GM19395 (cell line): ENCODE measurements at regions not wholly inside any gene's neighbourhood (a gene's known extent, or its start where the extent isn't known, plus 50 kb on each side); places are given as distances from the start of the nearest gene placed in this dataset.

ENCODE experiments used
- ATAC-seq: cut with Tn5 transposase; IDR thresholded peaks from one replicate; pipeline ENCODE4 v1.9.1; 2021; ENCODE audit warnings: mild to moderate bottlenecking, moderate library complexity; ENCODE audit not compliant: unreplicated experiment

GRCh38 chr15:95918525-95918924 lies 412.0 kb upstream of the NR2F2 start:
- no peak for ATAC-seq

GRCh38 chr15:95919460-95919859 lies 411.0 kb upstream of the NR2F2 start:
- no peak for ATAC-seq

- ATAC-seq: no peak
These were observed 409.1 kb upstream of the NR2F2 start for GRCh38 chr15:95921404-95921803.

GRCh38 chr15:95922431-95922830 lies 408.1 kb upstream of the NR2F2 start:
- no peak for ATAC-seq

GRCh38 chr15:95923792-95924191 lies 406.7 kb upstream of the NR2F2 start:
- no peak for ATAC-seq

GRCh38 chr15:95928822-95929221 lies 401.7 kb upstream of the NR2F2 start:
- no peak for ATAC-seq

GRCh38 chr15:95929232-95929846 lies 401.2 kb upstream of the NR2F2 start:
- ATAC-seq: peak; percentile 98

GRCh38 chr15:95930659-95931375 lies 399.7 kb upstream of the NR2F2 start:
- ATAC-seq: no peak

- no peak for ATAC-seq
These were observed 398.9 kb upstream of the NR2F2 start for GRCh38 chr15:95931619-95932018.

GRCh38 chr15:95932141-95932540 lies 398.4 kb upstream of the NR2F2 start:
- ATAC-seq: no peak

- no peak for ATAC-seq
These were observed 397.8 kb upstream of the NR2F2 start for GRCh38 chr15:95932676-95933075.

GRCh38 chr15:95935852-95936251 lies 394.6 kb upstream of the NR2F2 start:
- no peak for ATAC-seq

- no peak for ATAC-seq
These were observed 393.4 kb upstream of the NR2F2 start for GRCh38 chr15:95937128-95937528.

GRCh38 chr15:95940431-95940985 lies 390.0 kb upstream of the NR2F2 start:
- ATAC-seq: no peak

GRCh38 chr15:95944193-95944592 lies 386.3 kb upstream of the NR2F2 start:
- no peak for ATAC-seq

- ATAC-seq: no peak
These were observed 385.7 kb upstream of the NR2F2 start for GRCh38 chr15:95944661-95945255.

GRCh38 chr15:95946241-95946640 lies 384.3 kb upstream of the NR2F2 start:
- ATAC-seq: no peak

- no peak for ATAC-seq
These were observed 383.6 kb upstream of the NR2F2 start for GRCh38 chr15:95946926-95947325.

GRCh38 chr15:95948411-95948810 lies 382.1 kb upstream of the NR2F2 start:
- ATAC-seq: no peak

GRCh38 chr15:95953032-95953431 lies 377.5 kb upstream of the NR2F2 start:
- ATAC-seq: no peak

GRCh38 chr15:95957861-95958260 lies 372.6 kb upstream of the NR2F2 start:
- ATAC-seq: no peak

- no peak for ATAC-seq
These were observed 372.1 kb upstream of the NR2F2 start for GRCh38 chr15:95958382-95958781.
